GM21737 (cell line): ENCODE measurements at regions not wholly inside any gene's neighbourhood (a gene's known extent, or its start where the extent isn't known, plus 50 kb on each side); places are given as distances from the start of the nearest gene placed in this dataset.

Source experiments
- ATAC-seq: cut with Tn5 transposase; IDR thresholded peaks from one replicate; pipeline ENCODE4 v1.9.1; 2021; ENCODE audit warnings: mild to moderate bottlenecking, moderate library complexity; ENCODE audit not compliant: unreplicated experiment

DNA sequence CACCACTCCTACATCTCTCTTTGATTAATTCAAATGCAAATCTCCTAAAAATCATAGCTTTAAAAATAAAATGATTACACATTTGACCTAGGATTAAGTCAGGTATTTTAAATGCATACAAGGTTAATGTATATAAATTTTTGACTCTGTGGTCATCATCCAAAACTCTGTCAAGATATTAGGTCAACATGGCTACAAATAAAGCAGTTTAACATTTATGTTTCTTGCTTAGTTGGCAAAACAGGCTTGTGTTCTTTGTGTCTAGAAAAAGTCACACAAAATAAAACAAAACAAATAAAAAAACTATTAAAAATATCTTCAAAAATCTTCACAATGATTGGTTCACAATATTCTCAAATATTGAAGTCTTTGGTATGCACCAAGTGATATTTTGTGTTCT lies 473.2 kb downstream of the LRFN5 start:
- no peak for ATAC-seq

- no peak for ATAC-seq
Observed at GRCh38 chr14:42078345-42078744, 471.7 kb downstream of the LRFN5 start.

DNA sequence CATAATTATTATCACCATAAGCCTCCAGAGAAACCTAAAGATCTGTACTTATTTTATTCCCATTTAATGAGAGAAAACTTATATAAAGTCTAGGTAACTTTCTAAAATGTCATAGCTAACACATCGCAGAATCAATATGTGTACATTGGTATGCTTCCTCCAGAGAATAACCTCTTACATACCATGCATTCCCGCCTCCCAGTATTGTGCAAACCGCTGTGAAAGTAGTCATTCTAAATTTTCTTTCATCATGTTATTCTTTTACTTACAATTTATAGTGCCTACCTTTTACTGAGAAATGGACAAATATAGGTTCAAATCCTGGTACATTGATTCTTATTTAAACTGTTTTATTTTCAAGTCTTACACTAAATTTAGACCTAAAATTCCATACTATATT lies 463.4 kb downstream of the LRFN5 start:
- ATAC-seq, result no peak

DNA sequence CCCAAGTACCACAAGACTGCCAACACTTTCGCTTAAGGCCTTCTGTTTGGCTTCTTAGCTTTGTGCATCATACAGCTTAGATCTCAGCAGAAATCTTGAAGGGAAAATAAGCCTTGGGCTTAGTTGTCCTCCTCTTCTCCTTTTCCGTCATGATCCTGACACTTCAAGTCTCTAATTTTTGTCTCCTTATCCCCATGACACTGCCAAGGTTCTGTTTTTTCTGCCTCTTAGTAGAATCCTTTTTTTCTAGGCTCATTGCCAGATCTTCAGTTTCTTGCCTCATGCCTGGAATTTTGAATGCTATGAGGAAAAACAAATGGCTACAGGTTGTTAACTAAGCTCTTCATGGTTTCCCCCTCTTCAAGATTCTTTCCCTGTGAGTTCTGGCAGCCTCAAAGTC lies 450.4 kb downstream of the LRFN5 start:
- no peak for ATAC-seq

DNA sequence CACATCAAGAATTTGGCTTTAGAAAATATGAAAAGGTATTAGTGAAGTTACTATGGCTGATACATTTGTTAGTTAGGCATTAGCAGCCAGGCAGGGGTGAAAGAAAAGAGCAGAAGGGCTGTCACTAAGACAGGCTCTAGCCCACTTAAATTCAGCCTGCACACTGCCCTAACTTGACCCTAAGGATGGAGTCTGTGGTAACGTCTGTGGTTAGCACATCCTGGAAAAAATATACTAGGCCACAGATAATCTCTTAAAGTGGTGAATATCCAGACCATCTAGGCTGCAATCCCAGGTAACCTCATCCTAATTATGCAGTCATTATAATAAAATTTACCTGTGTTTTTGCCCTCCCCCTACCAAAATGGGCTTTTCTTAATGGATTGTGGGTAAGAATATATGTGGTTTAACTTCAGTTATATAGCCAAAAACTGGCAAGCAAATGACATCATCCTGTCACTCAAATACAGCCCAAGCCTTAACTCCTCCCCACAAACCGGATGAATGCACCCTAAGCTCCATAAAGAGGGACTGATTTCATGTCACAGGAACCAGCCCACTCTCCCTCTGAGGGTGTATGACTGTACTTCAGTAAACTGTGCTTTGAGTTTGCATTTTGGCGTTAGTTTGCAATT lies 440.9 kb downstream of the LRFN5 start:
- no peak for ATAC-seq

DNA sequence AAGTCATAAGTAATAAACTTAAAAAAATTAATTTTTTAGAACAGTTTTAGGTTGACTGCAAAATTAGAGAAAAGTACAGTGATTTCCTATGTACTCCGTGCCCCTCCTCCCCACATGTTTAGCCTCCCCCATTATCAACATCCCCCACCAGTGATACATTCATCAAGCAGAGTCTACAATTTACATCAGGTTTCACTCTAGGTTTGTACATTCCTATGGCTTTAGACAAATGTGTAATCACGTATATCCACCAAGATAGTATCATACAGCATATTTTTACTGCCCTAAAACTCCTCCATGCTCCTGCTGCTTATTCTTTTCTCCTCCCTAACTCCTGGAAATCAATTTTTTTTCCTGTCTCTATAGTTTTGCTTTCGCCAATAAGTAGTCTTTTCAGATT lies 438.7 kb downstream of the LRFN5 start:
- no peak for ATAC-seq

DNA sequence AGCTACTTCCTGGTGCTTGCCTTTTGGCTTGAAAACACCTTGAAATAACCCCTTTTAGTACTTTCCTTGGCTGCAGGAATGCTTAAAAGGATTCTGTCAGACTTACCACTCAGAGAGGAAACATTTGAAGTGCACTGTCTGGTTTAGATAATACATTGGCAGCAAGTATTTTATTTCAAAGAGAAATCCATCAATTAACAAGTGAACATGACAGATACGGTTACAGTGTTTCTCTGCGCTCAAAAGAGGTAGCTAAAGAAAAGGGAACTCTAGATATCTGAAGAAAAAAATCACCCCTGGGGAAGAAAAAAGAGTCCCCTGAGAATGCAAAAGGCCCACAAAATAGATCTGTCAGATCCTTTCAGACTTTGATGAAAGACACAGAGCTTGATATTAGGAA lies 421.9 kb downstream of the LRFN5 start:
- no peak for ATAC-seq

GRCh38 chr14:42027271-42027670 lies 420.6 kb downstream of the LRFN5 start:
- no peak for ATAC-seq

GRCh38 chr14:42023452-42023851 lies 416.8 kb downstream of the LRFN5 start:
- no peak for ATAC-seq

GRCh38 chr14:42014301-42014700 lies 407.6 kb downstream of the LRFN5 start:
- ATAC-seq, result no peak

DNA sequence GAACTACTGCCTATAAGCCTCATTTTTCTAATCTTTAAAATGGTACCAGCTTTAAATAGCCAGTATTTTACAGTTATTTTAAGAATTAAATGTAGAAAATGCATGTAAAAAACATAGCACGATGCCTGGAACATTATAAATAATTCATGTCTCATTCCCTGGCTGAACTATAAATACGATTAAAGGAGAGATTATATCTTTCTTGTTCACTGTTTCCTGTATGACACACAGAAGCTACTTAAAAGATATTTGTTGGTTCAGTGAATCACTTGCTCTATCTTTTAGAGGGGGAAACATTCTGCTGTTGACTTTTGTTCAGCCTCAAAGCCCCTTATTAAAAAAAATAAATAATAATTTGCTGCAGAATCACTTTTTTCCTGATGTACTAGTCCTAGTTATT lies 406.9 kb downstream of the LRFN5 start:
- ATAC-seq, result no peak

GRCh38 chr14:42013153-42013552 lies 406.5 kb downstream of the LRFN5 start:
- ATAC-seq, result no peak

DNA sequence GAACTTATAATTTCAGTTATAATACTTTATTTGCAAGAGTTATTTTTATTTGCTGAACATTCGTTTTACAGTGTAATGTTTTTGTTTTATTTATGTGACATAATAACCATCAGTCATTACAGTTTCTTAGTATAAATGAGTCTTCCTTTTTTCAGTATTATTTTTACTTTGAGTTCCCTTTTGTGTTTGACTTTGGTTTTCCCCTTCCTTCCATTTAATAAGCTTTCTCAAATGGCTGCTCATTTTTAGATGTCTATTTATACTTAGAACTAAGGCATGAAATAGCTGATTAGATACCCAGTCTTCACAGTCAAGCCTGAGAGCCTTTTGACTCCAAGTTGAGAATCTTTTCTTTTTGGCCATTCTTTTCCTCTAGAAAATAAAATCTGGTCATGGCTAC lies 404.5 kb downstream of the LRFN5 start:
- ATAC-seq, result no peak

GRCh38 chr14:42004321-42004720 lies 397.6 kb downstream of the LRFN5 start:
- no peak for ATAC-seq

DNA sequence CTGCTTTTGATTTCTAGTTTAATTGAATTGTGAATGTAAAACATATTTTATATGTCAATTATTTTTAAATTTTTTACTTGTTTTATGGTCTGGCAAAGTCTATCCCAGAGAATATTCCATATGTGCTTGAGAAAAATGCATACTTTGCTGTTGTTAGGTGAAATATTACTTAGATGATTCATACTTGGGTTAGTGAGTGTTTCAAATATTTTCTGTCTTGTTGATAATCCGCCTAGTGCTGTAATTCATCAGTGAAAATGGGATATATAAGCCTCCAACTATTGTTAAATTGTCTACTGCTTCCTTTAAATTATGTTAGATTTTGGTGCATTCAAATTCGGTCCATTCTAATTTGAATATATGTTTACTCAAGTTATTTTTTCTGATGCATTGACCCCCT lies 395.5 kb downstream of the LRFN5 start:
- ATAC-seq, result no peak

DNA sequence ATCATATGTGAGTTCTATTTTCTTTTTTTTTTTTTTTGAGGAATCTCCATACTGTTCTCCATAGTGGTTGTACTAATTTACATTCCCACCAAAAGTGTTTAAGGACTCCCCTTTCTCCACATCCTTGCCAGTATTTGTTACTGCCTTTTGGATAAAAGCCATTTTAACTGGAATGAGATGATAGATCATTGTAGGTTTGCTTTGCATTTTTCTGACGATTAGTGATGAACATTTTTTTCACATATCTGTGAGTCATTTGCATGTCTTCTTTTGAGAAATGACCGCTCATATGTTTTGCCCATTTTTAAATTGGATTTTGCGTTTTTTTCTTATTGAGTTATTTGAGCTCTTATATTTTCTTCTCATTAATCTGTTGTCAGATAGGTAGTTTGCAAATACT lies 394.8 kb downstream of the LRFN5 start:
- ATAC-seq, result no peak

DNA sequence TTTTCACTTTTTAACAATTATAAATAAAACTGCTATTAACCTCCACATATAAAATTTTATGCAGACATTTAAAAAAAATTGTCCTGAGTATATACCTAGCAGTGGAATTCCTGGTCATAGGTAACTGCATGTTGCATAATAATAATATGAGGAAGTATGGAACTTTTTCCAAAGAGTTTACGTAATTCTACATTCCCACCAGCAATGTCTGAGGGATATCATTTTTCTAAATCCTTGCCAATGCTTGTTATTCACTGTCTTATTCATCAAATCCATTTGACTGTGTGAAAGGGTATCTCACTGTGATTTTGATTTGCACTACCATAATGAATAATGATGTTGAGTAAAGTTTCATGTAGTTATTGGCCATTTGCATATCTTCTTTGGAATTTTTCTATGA lies 393.8 kb downstream of the LRFN5 start:
- no peak for ATAC-seq

DNA sequence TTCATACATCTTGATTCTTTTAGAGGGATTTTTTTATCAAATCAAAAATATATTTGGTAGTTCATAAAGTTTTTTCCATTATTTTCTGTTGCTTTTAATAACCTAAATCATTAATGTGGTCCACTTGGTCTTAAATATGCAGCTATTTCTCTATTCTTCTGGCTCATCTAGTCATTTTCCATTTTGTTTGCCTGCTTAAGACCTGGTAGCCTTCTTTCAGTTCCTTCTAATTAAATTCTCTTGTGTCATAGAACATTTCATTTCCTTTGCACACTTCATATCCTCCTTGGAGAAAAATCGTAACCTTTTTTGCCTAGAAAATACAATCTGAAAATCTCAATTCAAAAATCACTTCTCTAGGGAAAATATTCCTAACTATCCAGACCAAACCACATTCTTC lies 387.0 kb downstream of the LRFN5 start:
- ATAC-seq, result no peak

GRCh38 chr14:41986700-41987099 lies 380.0 kb downstream of the LRFN5 start:
- no peak for ATAC-seq

GRCh38 chr14:41986083-41986645 lies 379.5 kb downstream of the LRFN5 start:
- no peak for ATAC-seq

DNA sequence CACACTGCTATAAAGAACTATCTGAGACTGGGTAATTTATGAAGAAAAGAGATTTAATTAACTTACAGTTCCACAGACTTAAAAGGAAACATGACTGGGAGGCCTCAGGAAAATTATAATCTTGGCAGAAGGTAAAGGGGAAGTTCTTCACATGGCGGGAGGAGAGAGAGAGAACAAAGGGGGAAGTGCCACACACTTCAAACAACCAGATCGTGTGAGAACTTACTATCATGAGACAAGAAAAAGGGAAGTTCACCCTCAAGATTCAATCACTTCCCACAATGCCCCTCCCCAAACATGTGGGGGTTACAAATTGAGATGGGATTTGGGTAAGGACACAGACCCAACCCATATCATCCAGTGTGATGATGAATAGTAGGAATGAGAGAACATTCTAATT lies 366.5 kb downstream of the LRFN5 start:
- no peak for ATAC-seq

- no peak for ATAC-seq
Observed at GRCh38 chr14:41972531-41972930, 365.9 kb downstream of the LRFN5 start.

- no peak for ATAC-seq
Observed at GRCh38 chr14:41960281-41960680, 353.6 kb downstream of the LRFN5 start.
